HCT116 (cell line): ENCODE measurements at regions not wholly inside any gene's neighbourhood (a gene's known extent, or its start where the extent isn't known, plus 50 kb on each side); places are given as distances from the start of the nearest gene placed in this dataset.

ENCODE experiments used
- ATAC-seq: fragments of 200-7000 bp; cut with Tn5 transposase; 2 replicates; pipeline ENCODE4 v1.9.1; 2020; ENCODE audit warnings: mild to moderate bottlenecking, moderate library complexity
- BruUV-seq: library from RNA; stranded (reverse); fragments of 400-500 nt; replicated peaks from 2 replicates; lab custom pipeline; 2021; lab: Mats Ljungman, UMichigan
- CTCF ChIA-PET: fragments of 300-600 bp; sonication (Branson Sonifier 250); formaldehyde crosslinking; loops from one replicate; lab custom pipeline; 2021; ENCODE audit warnings: antibody characterized with exemption; lab: Charles Lee
- POLR2A ChIA-PET: fragments of 300-600, 350-600 bp; sonication (Branson Sonifier 250); formaldehyde crosslinking; loops from one replicate; lab custom pipeline; 2021; ENCODE audit warnings: antibody characterized with exemption; lab: Charles Lee
- RAD21 ChIA-PET, 2 experiments: fragments of 300-600 bp; sonication (Branson Sonifier 250); formaldehyde crosslinking; loops; one replicate each; lab custom pipeline; 2023; ENCODE audit warnings: low total read pairs in 2 of 2; ENCODE audit not compliant: uncharacterized antibody in 2 of 2, unreplicated experiment in 2 of 2, low non-redundant PET in 1 of 2; lab: Charles Lee
- DNase-seq: peaks from one replicate; pipeline ENCODE4 v3.0.0-alpha.2; 2010; ENCODE audit warnings: low read depth, low spot score
- H2AFZ ChIP-seq: fragments of 200-600 bp; shearing (Covaris generic), sonication (generic); 2 replicates; pipeline ENCODE4 v1.6.1; 2017; ENCODE audit warnings: low read depth, mixed run types, mixed read lengths, antibody characterized with exemption, low read length; ENCODE audit not compliant: poor library complexity, severe bottlenecking
- H3K27ac ChIP-seq: 2 replicates; pipeline ENCODE4 v1.5.1; 2012; ENCODE audit warnings: low read depth, low read length
- H3K27me3 ChIP-seq: fragments of 200-600 bp; sonication (generic); 2 replicates; pipeline ENCODE4 v1.6.1; 2016; ENCODE audit warnings: mixed run types, low read length, mixed read lengths; ENCODE audit not compliant: insufficient read depth
- H3K36me3 ChIP-seq, 2 experiments: fragments of 200-500 bp in 1 of 2; fragments of 200-600 bp in 1 of 2; sonication (Bioruptor generic) in 1 of 2; sonication (generic) in 1 of 2; 2 replicates each; pipeline versions ENCODE4 v1.5.1 to v1.6.1; 2014 to 2016; ENCODE audit warnings: low read length in 2 of 2, inconsistent platforms in 1 of 2, mixed read lengths in 1 of 2, mixed run types in 1 of 2; ENCODE audit not compliant: insufficient read depth in 2 of 2, control insufficient read depth in 1 of 2
- H3K4me1 ChIP-seq, 2 experiments: fragments of 200-600 bp in 1 of 2; sonication (generic) in 1 of 2; 2 replicates each; pipeline versions ENCODE4 v1.5.1 to v1.6.1; 2012 to 2017; ENCODE audit warnings: low read length in 2 of 2, inconsistent platforms in 1 of 2, mild to moderate bottlenecking in 1 of 2, mixed read lengths in 1 of 2, mixed run types in 1 of 2, moderate library complexity in 1 of 2; ENCODE audit not compliant: insufficient read depth in 2 of 2, control insufficient read depth in 1 of 2
- H3K4me2 ChIP-seq: fragments of 200-600 bp; sonication (generic); 2 replicates; pipeline ENCODE4 v1.6.1; 2017; ENCODE audit warnings: mixed run types, low read length, mixed read lengths
- H3K4me3 ChIP-seq, 2 experiments: fragments of 200-600 bp in 1 of 2; sonication (generic) in 1 of 2; replicated peaks in 1 of 2; 2 replicates each; pipeline ENCODE4 v1.5.1; 2011 to 2016; ENCODE audit warnings: low read length in 2 of 2, control low read depth in 1 of 2, low read depth in 1 of 2, mild to moderate bottlenecking in 1 of 2, mixed read lengths in 1 of 2, mixed run types in 1 of 2
- H3K79me2 ChIP-seq: fragments of 200-600 bp; sonication (generic); 2 replicates; pipeline ENCODE4 v1.6.1; 2017; ENCODE audit warnings: mild to moderate bottlenecking, mixed run types, low read length, moderate library complexity, mixed read lengths; ENCODE audit not compliant: insufficient read depth
- H3K9ac ChIP-seq: fragments of 200-600 bp; sonication (generic); 2 replicates; pipeline ENCODE4 v1.6.1; 2016; ENCODE audit warnings: low read length, mixed read lengths
- H3K9me2 ChIP-seq: fragments of 200-600 bp; sonication (generic), shearing (Covaris generic); 2 replicates; pipeline ENCODE4 v1.6.1; 2017; ENCODE audit warnings: mixed run types, mild to moderate bottlenecking, moderate library complexity; ENCODE audit not compliant: insufficient read depth
- H3K9me3 ChIP-seq, 2 experiments: fragments of 200-500 bp in 1 of 2; fragments of 200-600 bp in 1 of 2; sonication (Bioruptor generic) in 1 of 2; sonication (generic) in 1 of 2; 2 replicates each; pipeline ENCODE4 v1.6.1; 2014 to 2017; ENCODE audit warnings: low read length in 2 of 2, mixed read lengths in 2 of 2, inconsistent platforms in 1 of 2, low read depth in 1 of 2, mild to moderate bottlenecking in 1 of 2, mixed run types in 1 of 2, moderate library complexity in 1 of 2; ENCODE audit not compliant: control insufficient read depth in 1 of 2, insufficient read depth in 1 of 2
- H4K20me1 ChIP-seq: fragments of 200-600 bp; sonication (generic), shearing (Covaris generic); 2 replicates; pipeline ENCODE4 v1.6.1; 2017; ENCODE audit warnings: mixed run types, mild to moderate bottlenecking, moderate library complexity; ENCODE audit not compliant: insufficient read depth
- CBX3 ChIP-seq: IDR thresholded peaks from 2 replicates; pipeline ENCODE4 v1.6.1; 2012; ENCODE audit warnings: low read depth
- CEBPB ChIP-seq: IDR thresholded peaks from 2 replicates; pipeline ENCODE4 v1.6.1; 2012; ENCODE audit warnings: low read depth
- CTCF ChIP-seq, 3 experiments: fragments of 200-600 bp in 1 of 3; sonication (generic) in 1 of 3; IDR thresholded peaks in 2 of 3; conservative IDR thresholded peaks in 1 of 3; 2 replicates each; pipeline ENCODE4 v1.5.1; 2012 to 2017; ENCODE audit warnings: low read depth in 2 of 3, low read length in 2 of 3, antibody characterized with exemption in 1 of 3, borderline replicate concordance in 1 of 3, control low read depth in 1 of 3, mild to moderate bottlenecking in 1 of 3, mixed read lengths in 1 of 3, mixed run types in 1 of 3, moderate library complexity in 1 of 3; ENCODE audit not compliant: insufficient read depth in 1 of 3
- EGR1 ChIP-seq: IDR thresholded peaks from 2 replicates; pipeline ENCODE4 v1.6.1; 2012; ENCODE audit warnings: low read depth
- EZH2 ChIP-seq: fragments of 200-600 bp; sonication (generic); IDR thresholded peaks from 2 replicates; pipeline ENCODE4 v1.6.1; 2017; ENCODE audit warnings: antibody characterized with exemption, mixed run types
- EZH2phosphoT487 ChIP-seq: fragments of 200-600 bp; IDR thresholded peaks from 2 replicates; pipeline ENCODE4 v1.6.1; 2018; ENCODE audit warnings: antibody characterized with exemption, borderline replicate concordance
- JUND ChIP-seq: IDR thresholded peaks from 2 replicates; pipeline ENCODE4 v1.6.1; 2012
- MAX ChIP-seq: IDR thresholded peaks from 2 replicates; pipeline ENCODE4 v1.6.1; 2012
- POLR2A ChIP-seq: IDR thresholded peaks from 2 replicates; pipeline ENCODE4 v1.7.0; 2011; ENCODE audit warnings: borderline replicate concordance; ENCODE audit not compliant: insufficient read depth, insufficient read length; ENCODE audit errors: extremely low read depth
- REST ChIP-seq: IDR thresholded peaks from 2 replicates; pipeline ENCODE4 v1.6.1; 2012; ENCODE audit warnings: low read depth
- SIN3A ChIP-seq: IDR thresholded peaks from 2 replicates; pipeline ENCODE4 v1.6.1; 2012; ENCODE audit warnings: low read depth
- SRF ChIP-seq: IDR thresholded peaks from 2 replicates; pipeline ENCODE4 v1.6.1; 2012; ENCODE audit warnings: low read depth
- ZBTB33 ChIP-seq: IDR thresholded peaks from 2 replicates; pipeline ENCODE4 v1.6.1; 2011; ENCODE audit warnings: mild to moderate bottlenecking, low read length, moderate library complexity; ENCODE audit not compliant: insufficient replicate concordance; ENCODE audit errors: extremely low read depth
- ZNF274 ChIP-seq: fragments of 200-500 bp; sonication (Bioruptor generic); IDR thresholded peaks from 2 replicates; pipeline ENCODE4 v1.6.1; 2014; ENCODE audit warnings: mild to moderate bottlenecking, low read depth, low read length, inconsistent platforms
- intact Hi-C: fragments of 100-400 bp; cut with micrococcal nuclease; formaldehyde crosslinking; loops from 2 replicates; pipeline ENCODE4 v1.10.0; 2022

- POLR2A ChIA-PET, result no interaction called here
- H2AFZ ChIP-seq, result no peak overlapping the region
These were observed 63.0 kb upstream of the PLEKHA5 start for GRCh38 chr12:19066475-19067001.

More at GRCh38 chr12:19066475-19067001, 63.0 kb upstream of the PLEKHA5 start:
- no peak for ATAC-seq
- CTCF ChIA-PET, result no interaction called here
- Histone ChIP-seq H3K4me1 (no peaks in the 10 kb centered on the region), H3K27me3 (no peaks in the 10 kb centered on the region), H3K4me3 (no peak overlapping the region), H3K9me2 (no peaks in the 10 kb centered on the region), H3K27ac (no peak overlapping the region), H4K20me1 (no peaks in the 10 kb centered on the region), H3K36me3 (no peaks in the 10 kb centered on the region), H3K4me2 (no peak overlapping the region), H3K79me2 (no peaks in the 10 kb centered on the region), H3K9me3 (no peaks in the 10 kb centered on the region)
- intact Hi-C loops, result no loop called here
- TF ChIP-seq EZH2phosphoT487 (no peak), EGR1 (no peak), MAX (no peak), CEBPB (no peak), EZH2 (no peak), ZBTB33 (no peak), REST (no peak), JUND (no peak), CBX3 (no peak), POLR2A (no peak), SIN3A (no peak), ZNF274 (no peak), CTCF (IDR thresholded peaks at IDR 0.05 in 2 of 3, conservative IDR thresholded peaks at IDR 0.05 in 1 of 3; ENCODE audit: borderline replicate concordance in 1 of 3, insufficient read depth in 1 of 3, low read depth in 2 of 3, low read length in 2 of 3) (no peak), SRF (no peak)
- TF ChIP-seq, all 23 proteins: peak for 0
- no peak for DNase-seq
- RAD21 ChIA-PET, result no interaction called here
- BruUV-seq, result no TSS peak
- no peak overlapping the region for H3K9ac ChIP-seq
